Esophagus muscularis mucosa (tissue), 4 donors: ENCODE measurements at regions not wholly inside any gene's neighbourhood (a gene's known extent, or its start where the extent isn't known, plus 50 kb on each side); places are given as distances from the start of the nearest gene placed in this dataset.

ENCODE experiments used
- CTCF ChIP-seq, 3 experiments: fragments of 200-600 bp in 2 of 3; fragments of 450-650 bp in 1 of 3; sonication (generic) in 2 of 3; IDR thresholded peaks; one replicate each; pipeline ENCODE4 v1.5.1; 2017 to 2019; ENCODE audit warnings: antibody characterized with exemption in 3 of 3, mild to moderate bottlenecking in 2 of 3, moderate library complexity in 1 of 3
- EP300 ChIP-seq: sonication (generic); formaldehyde crosslinking; IDR thresholded peaks from one replicate; pipeline ENCODE4 v1.6.1; 2017; ENCODE audit warnings: antibody characterized with exemption
- POLR2A ChIP-seq: fragments of 450-650 bp; IDR thresholded peaks from one replicate; pipeline ENCODE4 v1.6.1; 2017; ENCODE audit warnings: antibody characterized with exemption, moderate library complexity, mild to moderate bottlenecking, low read depth
- POLR2AphosphoS5 ChIP-seq, 2 donors: sonication (generic); formaldehyde crosslinking; IDR thresholded peaks; one replicate each; pipeline ENCODE4 v1.6.1; 2017; ENCODE audit warnings: antibody characterized with exemption in 2 of 2

GRCh38 chr4:111537165-111537564 lies 608.1 kb upstream of the FAM241A start:
- no peak for TF ChIP-seq POLR2AphosphoS5 (IDR thresholded peaks at IDR 0.05)
- TF ChIP-seq CTCF (IDR thresholded peaks at IDR 0.05) = no peak
- no peak for TF ChIP-seq POLR2A
- TF ChIP-seq EP300 = no peak
